Hepatocyte (in vitro differentiated cells): ENCODE measurements at regions not wholly inside any gene's neighbourhood (a gene's known extent, or its start where the extent isn't known, plus 50 kb on each side); places are given as distances from the start of the nearest gene placed in this dataset.

Experiments used
- DNase-seq: peaks from one replicate; pipeline ENCODE4 v3.0.0-alpha.2; 2016; ENCODE audit warnings: low spot score
- H2AFZ ChIP-seq: fragments of 200-600 bp; sonication (generic); 2 replicates; pipeline ENCODE4 v1.6.0; 2016; ENCODE audit warnings: antibody characterized with exemption, mild to moderate bottlenecking
- H3K27ac ChIP-seq: fragments of 200-600 bp; sonication (generic); 2 replicates; pipeline ENCODE4 v1.5.1; 2016; ENCODE audit warnings: mild to moderate bottlenecking
- H3K27me3 ChIP-seq: fragments of 200-600 bp; sonication (generic); 2 replicates; pipeline ENCODE4 v1.6.1; 2016
- H3K36me3 ChIP-seq: fragments of 200-600 bp; sonication (generic); replicated peaks from 2 replicates; pipeline ENCODE4 v1.5.1; 2016; ENCODE audit warnings: low read depth; ENCODE audit not compliant: insufficient read depth
- H3K4me1 ChIP-seq: fragments of 200-600 bp; sonication (generic); 2 replicates; pipeline ENCODE4 v1.5.1; 2016; ENCODE audit warnings: mild to moderate bottlenecking, moderate library complexity; ENCODE audit not compliant: insufficient read depth
- H3K4me2 ChIP-seq: fragments of 200-600 bp; sonication (generic); 2 replicates; pipeline ENCODE4 v1.6.0; 2016
- H3K4me3 ChIP-seq: fragments of 200-600 bp; sonication (generic); 2 replicates; pipeline ENCODE4 v1.5.1; 2016; ENCODE audit warnings: mild to moderate bottlenecking
- H3K79me2 ChIP-seq: fragments of 200-600 bp; sonication (generic); 2 replicates; pipeline ENCODE4 v1.6.0; 2017; ENCODE audit warnings: mild to moderate bottlenecking
- H3K9me2 ChIP-seq: fragments of 200-600 bp; sonication (generic); replicated peaks from 2 replicates; pipeline ENCODE4 v1.6.0; 2017; ENCODE audit warnings: mild to moderate bottlenecking; ENCODE audit not compliant: insufficient read depth
- H3K9me3 ChIP-seq: fragments of 200-600 bp; sonication (generic); 2 replicates; pipeline ENCODE4 v1.5.1; 2016; ENCODE audit warnings: low read depth, mild to moderate bottlenecking
- H4K20me1 ChIP-seq: fragments of 200-600 bp; sonication (generic); 2 replicates; pipeline ENCODE4 v1.6.0; 2016; ENCODE audit warnings: mild to moderate bottlenecking; ENCODE audit not compliant: insufficient read depth, poor library complexity, severe bottlenecking
- CTCF ChIP-seq: fragments of 200-600 bp; sonication (generic); IDR thresholded peaks from 2 replicates; pipeline ENCODE4 v1.5.1; 2016; ENCODE audit warnings: antibody characterized with exemption, mild to moderate bottlenecking; ENCODE audit not compliant: poor library complexity
- EZH2 ChIP-seq: fragments of 200-600 bp; sonication (generic); IDR thresholded peaks from 2 replicates; pipeline ENCODE4 v1.6.1; 2016; ENCODE audit warnings: antibody characterized with exemption, mild to moderate bottlenecking, borderline replicate concordance
- EZH2phosphoT487 ChIP-seq: fragments of 200-600 bp; sonication (generic); IDR thresholded peaks from one replicate; pipeline ENCODE4 v1.6.1; 2018; ENCODE audit warnings: antibody characterized with exemption, mild to moderate bottlenecking, low read depth, moderate library complexity; ENCODE audit not compliant: unreplicated experiment, severe bottlenecking
- WGBS: methylation state at CpG from one replicate; pipeline ENCODE4 v1.1.6; 2016; ENCODE audit warnings: low lambda C conversion rate; ENCODE audit errors: missing lambda C conversion rate; 5-methylcytosine and 5-hydroxymethylcytosine counted together

DNA sequence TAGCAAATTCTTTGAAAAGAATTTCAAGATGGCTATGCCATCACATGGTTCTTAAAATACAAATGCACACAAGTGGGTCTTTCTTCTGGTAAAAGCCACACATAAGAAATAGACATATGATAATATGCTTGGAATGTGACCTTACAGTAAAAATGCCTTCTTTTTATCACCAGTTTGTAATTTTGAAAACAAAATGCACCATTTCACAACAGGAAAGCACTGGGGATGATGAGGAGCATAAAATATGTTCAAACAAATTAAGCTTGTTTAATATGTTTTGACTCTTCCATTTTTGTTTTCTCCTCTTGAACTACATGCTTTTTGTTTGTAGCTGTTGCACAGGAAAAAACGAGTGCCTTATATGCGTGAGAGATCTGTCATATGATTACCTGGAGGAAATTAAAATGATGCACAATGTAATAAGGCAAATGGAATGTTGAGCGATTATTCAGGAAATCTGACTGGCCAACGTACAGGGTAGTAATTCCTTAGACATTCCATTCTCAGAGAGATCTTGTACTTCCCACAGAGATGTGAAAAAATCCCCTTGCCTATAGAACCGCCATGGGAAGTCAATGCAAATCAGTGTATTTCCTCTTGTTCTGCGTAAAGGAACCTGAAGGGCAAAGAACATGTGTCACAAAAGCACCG lies 911.6 kb downstream of the TFAP2A start:
- H3K4me3 ChIP-seq, result no peak overlapping the region
- no peaks in the 10 kb centered on the region for H3K9me3 ChIP-seq
- H3K4me2 ChIP-seq, result no peak overlapping the region
- TF ChIP-seq EZH2 (no peak), CTCF (no peak), EZH2phosphoT487 (no peak)
- H4K20me1 ChIP-seq, result no peaks in the 10 kb centered on the region
- WGBS, result 77% methylated on average over 7 of the region's 7 CpGs
- H3K9me2 ChIP-seq, result no peaks in the 10 kb centered on the region
- H3K4me1 ChIP-seq, result no peaks in the 10 kb centered on the region
- DNase-seq, result no peak
- no peaks in the 10 kb centered on the region for H3K36me3 ChIP-seq
- H2AFZ ChIP-seq, result no peak overlapping the region
- H3K79me2 ChIP-seq, result no peaks in the 10 kb centered on the region
- no peak overlapping the region for H3K27ac ChIP-seq
- H3K27me3 ChIP-seq, result no peaks in the 10 kb centered on the region

- no peaks in the 10 kb centered on the region for H3K9me3 ChIP-seq
- H3K27me3 ChIP-seq, result no peaks in the 10 kb centered on the region
- no peak overlapping the region for H2AFZ ChIP-seq
- WGBS, result 88% methylated on average over 4 of the region's 4 CpGs
- H3K4me2 ChIP-seq, result no peak overlapping the region
- no peak for DNase-seq
- H4K20me1 ChIP-seq, result no peaks in the 10 kb centered on the region
- no peak overlapping the region for H3K4me3 ChIP-seq
- H3K4me1 ChIP-seq, result no peaks in the 10 kb centered on the region
- no peak overlapping the region for H3K27ac ChIP-seq
- H3K36me3 ChIP-seq, result no peaks in the 10 kb centered on the region
- TF ChIP-seq CTCF (no peak), EZH2 (no peak), EZH2phosphoT487 (no peak)
- no peaks in the 10 kb centered on the region for H3K79me2 ChIP-seq
- H3K9me2 ChIP-seq, result no peaks in the 10 kb centered on the region
Observed at GRCh38 chr6:9499709-9500108, 915.2 kb downstream of the TFAP2A start.

DNA sequence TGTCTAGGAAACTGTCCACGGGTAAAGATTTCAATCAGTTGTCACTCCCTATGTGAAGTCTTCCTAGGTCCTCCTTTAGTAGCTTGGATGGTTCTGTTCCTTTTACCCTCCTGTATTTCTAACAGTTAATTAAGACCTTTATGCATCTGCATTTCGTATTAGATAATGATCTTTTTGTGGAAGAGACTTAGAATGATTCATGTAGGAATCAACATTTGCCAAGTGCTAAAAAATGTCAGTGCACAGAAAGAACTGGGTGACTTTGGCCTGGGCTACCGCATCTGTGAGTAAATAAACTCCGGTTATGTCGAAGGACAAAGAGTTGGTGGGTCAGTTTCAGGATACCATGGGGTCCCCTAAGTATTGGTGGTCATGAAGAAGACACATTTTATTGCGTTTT lies 918.0 kb downstream of the TFAP2A start:
- Histone ChIP-seq H3K4me3 (no peak overlapping the region), H3K4me1 (no peaks in the 10 kb centered on the region), H2AFZ (no peak overlapping the region), H3K9me3 (no peaks in the 10 kb centered on the region), H3K27ac (no peak overlapping the region), H3K9me2 (no peaks in the 10 kb centered on the region), H4K20me1 (no peaks in the 10 kb centered on the region), H3K79me2 (no peaks in the 10 kb centered on the region), H3K4me2 (no peak overlapping the region), H3K27me3 (no peaks in the 10 kb centered on the region), H3K36me3 (no peaks in the 10 kb centered on the region)
- 88% methylated on average over 6 of the region's 6 CpGs for WGBS
- TF ChIP-seq EZH2 (no peak), EZH2phosphoT487 (no peak)
- DNase-seq, result no peak

DNA sequence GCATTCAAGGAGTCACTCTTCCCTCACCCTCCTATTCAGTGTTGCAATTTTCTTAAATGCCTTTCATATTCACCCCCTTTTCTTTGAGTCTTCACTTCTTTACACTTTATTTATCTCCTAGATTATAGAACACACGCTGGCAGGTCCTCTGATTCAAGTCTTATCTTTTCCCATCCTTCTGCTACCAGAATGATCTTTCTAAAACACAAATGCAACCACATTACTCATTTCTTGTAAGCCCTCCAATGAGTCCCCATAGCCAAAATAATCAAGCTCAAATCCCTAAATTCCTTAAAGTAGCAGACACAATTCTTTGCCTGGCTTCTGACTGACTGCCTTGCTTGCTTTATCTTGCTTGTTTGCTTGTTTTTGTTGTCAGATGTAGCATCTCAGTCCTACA lies 920.0 kb downstream of the TFAP2A start:
- WGBS, result 70% methylated on average over 1 of the region's 1 CpG
- Histone ChIP-seq H3K9me2 (no peaks in the 10 kb centered on the region), H3K27ac (no peak overlapping the region), H3K79me2 (no peaks in the 10 kb centered on the region), H2AFZ (no peak overlapping the region), H3K9me3 (no peaks in the 10 kb centered on the region), H3K4me3 (no peak overlapping the region), H3K27me3 (no peaks in the 10 kb centered on the region), H4K20me1 (no peaks in the 10 kb centered on the region), H3K36me3 (no peaks in the 10 kb centered on the region), H3K4me1 (no peaks in the 10 kb centered on the region), H3K4me2 (no peak overlapping the region)
- DNase-seq, result no peak
- TF ChIP-seq EZH2phosphoT487 (no peak), CTCF (no peak), EZH2 (no peak)
